Endothelial cell (in vitro differentiated cells): ENCODE measurements at regions not wholly inside any gene's neighbourhood (a gene's known extent, or its start where the extent isn't known, plus 50 kb on each side); places are given as distances from the start of the nearest gene placed in this dataset.
A peak's percentile ranks its signal among the peaks of the same experiment; 100 is the strongest.
"Not testable (repeated sequence)": the region's sequence is repeated elsewhere in the genome, so short reads cannot be mapped to it uniquely, and the experiment has no call there.

ENCODE experiments used
- DNase-seq: peaks from one replicate; pipeline ENCODE4 v3.0.0; 2021; ENCODE audit warnings: low spot score
- H3K27ac Mint-ChIP-seq: one replicate; pipeline ENCODE4 v1.8.0; 2021; ENCODE audit warnings: mixed read lengths, inconsistent platforms; ENCODE audit not compliant: unreplicated experiment
- H3K27me3 Mint-ChIP-seq: one replicate; pipeline ENCODE4 v1.8.0; 2021; ENCODE audit warnings: mild to moderate bottlenecking, moderate library complexity, mixed read lengths, inconsistent platforms; ENCODE audit not compliant: unreplicated experiment
- H3K36me3 Mint-ChIP-seq: one replicate; pipeline ENCODE4 v1.8.0; 2021; ENCODE audit warnings: mild to moderate bottlenecking, low read depth, mixed read lengths, inconsistent platforms; ENCODE audit not compliant: unreplicated experiment
- H3K4me1 Mint-ChIP-seq: one replicate; pipeline ENCODE4 v1.8.0; 2021; ENCODE audit warnings: mild to moderate bottlenecking, mixed read lengths, inconsistent platforms; ENCODE audit not compliant: unreplicated experiment
- H3K4me3 Mint-ChIP-seq: one replicate; pipeline ENCODE4 v1.8.0; 2021; ENCODE audit warnings: mild to moderate bottlenecking, mixed read lengths, inconsistent platforms; ENCODE audit not compliant: unreplicated experiment
- H3K9me3 Mint-ChIP-seq: one replicate; pipeline ENCODE4 v1.8.0; 2021; ENCODE audit warnings: mixed read lengths, inconsistent platforms; ENCODE audit not compliant: unreplicated experiment
- TF ChIP-seq, protein P1 (sequence below): fragments of 200-600 bp; sonication (generic); IDR thresholded peaks from one replicate; pipeline ENCODE4 v1.5.0; 2021; ENCODE audit warnings: antibody characterized with exemption; ENCODE audit not compliant: unreplicated experiment

DNA sequence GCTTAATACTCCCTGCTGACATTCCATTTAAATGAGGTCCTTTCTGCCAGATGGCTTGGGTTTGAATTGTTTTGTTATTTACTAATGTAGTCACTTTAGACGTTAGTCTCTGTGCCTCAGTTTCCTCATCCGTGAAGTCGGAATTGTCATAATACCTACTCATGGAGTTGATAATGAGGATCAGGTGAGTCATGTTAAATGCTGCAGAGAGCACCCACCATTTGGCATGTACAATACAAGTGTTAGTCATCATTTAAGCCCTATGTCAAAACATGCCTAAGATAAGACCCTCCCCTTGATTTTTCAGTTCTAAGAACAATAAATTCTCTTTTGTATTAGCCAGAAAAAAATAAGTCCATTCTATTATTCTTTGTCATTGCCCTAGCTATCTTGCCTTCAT, 534.8 kb upstream of the HTR2C start:
- TF ChIP-seq, protein P1, sequence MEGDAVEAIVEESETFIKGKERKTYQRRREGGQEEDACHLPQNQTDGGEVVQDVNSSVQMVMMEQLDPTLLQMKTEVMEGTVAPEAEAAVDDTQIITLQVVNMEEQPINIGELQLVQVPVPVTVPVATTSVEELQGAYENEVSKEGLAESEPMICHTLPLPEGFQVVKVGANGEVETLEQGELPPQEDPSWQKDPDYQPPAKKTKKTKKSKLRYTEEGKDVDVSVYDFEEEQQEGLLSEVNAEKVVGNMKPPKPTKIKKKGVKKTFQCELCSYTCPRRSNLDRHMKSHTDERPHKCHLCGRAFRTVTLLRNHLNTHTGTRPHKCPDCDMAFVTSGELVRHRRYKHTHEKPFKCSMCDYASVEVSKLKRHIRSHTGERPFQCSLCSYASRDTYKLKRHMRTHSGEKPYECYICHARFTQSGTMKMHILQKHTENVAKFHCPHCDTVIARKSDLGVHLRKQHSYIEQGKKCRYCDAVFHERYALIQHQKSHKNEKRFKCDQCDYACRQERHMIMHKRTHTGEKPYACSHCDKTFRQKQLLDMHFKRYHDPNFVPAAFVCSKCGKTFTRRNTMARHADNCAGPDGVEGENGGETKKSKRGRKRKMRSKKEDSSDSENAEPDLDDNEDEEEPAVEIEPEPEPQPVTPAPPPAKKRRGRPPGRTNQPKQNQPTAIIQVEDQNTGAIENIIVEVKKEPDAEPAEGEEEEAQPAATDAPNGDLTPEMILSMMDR: no peak
- Mint-ChIP-seq H3K4me3 (no peak overlapping the region), H3K4me1 (peaks cover 7% of the 10 kb centered on the region), H3K36me3 (no peaks in the 10 kb centered on the region), H3K27me3 (peaks cover 1% of the 10 kb centered on the region), H3K9me3 (no peaks in the 10 kb centered on the region), H3K27ac (no peak overlapping the region)
- DNase-seq: no peak

DNA sequence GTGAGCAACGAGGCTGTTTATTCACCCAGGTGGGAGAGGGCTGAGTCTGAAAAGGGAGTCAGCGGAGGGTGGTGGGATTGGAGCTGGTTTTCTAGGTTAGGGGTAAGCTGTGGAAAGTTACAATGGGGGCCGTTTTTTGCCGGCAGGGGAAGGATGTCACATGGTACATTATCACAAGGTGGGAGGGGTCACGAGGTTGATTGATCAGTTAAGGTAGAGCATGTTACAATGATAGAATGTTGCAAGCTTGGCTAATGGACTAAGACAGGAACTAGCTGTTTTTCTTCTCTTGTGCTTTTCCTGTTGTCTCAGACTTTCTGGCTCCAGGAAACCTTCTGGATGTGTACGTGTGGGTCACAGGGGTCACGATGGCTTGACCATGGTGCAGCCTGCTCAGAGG, 536.3 kb upstream of the HTR2C start:
- Mint-ChIP-seq H3K36me3 (no peaks in the 10 kb centered on the region), H3K9me3 (no peaks in the 10 kb centered on the region), H3K4me3 (no peak overlapping the region), H3K27me3 (peaks cover 1% of the 10 kb centered on the region), H3K27ac (no peak overlapping the region), H3K4me1 (peaks cover 4% of the 10 kb centered on the region)
- TF ChIP-seq, protein P1: no peak
- DNase-seq: no peak

DNA sequence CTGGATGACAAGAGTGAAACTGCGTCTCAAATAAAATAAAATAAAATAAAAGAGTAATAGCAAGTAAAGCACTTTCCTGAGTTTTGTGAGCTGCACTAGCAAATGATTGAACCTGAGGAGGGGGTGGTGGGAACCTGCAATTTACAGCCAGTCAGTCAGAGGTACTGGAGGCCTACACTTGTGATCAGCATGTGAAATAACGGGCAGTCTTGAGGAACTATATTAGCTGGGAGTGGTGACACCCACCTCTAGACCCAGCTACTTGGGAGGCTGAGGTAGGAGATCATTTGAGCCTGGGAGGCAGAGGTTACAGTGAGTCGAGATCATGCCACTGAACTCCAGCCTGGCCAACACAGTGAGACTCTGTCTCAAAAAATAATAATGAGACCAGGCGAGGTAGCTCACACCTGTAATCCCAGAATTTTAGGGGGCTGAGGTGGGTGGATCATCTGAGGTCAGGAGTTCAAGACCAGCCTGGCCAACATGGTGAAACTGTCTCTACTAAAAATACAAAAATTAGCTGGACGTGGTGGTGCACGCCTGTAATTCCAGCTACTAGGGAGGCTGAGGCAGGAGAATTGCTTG, 537.1 kb upstream of the HTR2C start:
- Mint-ChIP-seq H3K36me3 (no peaks in the 10 kb centered on the region), H3K4me3 (no peak overlapping the region), H3K27me3 (peaks cover 1% of the 10 kb centered on the region), H3K4me1 (peaks cover 8% of the 10 kb centered on the region), H3K27ac (peak overlapping the region; percentile 36), H3K9me3 (no peaks in the 10 kb centered on the region)
- DNase-seq: no peak
- TF ChIP-seq, protein P1: no peak

DNA sequence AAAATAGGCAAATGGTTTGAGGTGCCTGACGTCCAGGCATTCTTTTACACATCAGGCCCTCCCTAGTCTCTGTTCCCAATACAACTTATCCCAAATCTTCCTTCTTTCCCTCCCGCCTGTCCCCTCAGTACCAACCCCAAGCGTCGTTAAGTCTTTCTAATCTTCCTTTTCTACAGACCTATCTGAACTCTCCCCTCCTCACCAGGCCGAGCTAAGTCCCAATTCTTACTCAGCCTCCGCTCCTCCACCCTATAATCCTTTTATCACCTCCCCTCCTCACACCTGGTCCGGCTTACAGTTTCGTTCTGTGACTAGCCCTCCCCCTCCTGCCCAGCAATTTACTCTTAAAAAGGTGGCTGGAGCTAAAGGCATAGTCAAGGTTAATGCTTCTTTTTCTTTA, 542.4 kb upstream of the HTR2C start:
- H3K9me3 Mint-ChIP-seq, H3K27me3 Mint-ChIP-seq, H3K36me3 Mint-ChIP-seq, DNase-seq: not testable (repeated sequence)
- H3K27ac Mint-ChIP-seq: peak overlapping the region; percentile 30
- H3K4me1 Mint-ChIP-seq: peaks cover 19% of the 10 kb centered on the region
- peak overlapping the region; percentile 83 for H3K4me3 Mint-ChIP-seq

DNA sequence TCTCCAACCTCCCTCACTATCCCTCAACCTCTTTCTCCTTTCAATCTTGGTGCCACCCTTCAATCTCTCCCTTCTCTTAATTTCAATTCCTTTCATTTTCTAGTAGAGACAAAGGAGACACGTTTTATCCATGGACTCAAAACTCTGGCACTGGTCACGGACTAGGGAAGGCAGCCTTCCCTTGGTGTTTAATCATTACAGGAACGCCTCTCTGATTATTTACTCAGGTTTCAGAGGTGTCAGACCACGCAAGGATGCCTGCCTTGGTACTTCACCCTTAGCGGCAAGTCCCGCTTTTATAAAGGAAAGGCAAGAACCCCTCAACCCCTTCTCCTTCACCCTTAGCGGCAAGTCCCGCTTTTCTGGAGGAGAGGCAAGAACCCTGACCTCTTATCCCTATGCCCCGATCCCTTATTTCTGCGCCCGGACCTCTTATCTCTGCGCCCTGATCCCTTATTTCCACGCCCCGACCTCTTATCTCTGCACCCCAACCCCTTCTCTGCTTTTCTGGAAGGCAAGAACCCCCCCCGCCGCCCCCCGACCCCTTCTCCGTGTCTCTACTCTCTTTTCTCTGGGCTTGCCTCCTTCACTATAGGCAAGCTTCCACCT, 543.1 kb upstream of the HTR2C start:
- Mint-ChIP-seq H3K4me3 (peak overlapping the region; percentile 83), H3K27ac (peak overlapping the region; percentile 88), H3K4me1 (peaks cover 19% of the 10 kb centered on the region)
- not testable (repeated sequence) for H3K27me3 Mint-ChIP-seq, DNase-seq, H3K9me3 Mint-ChIP-seq, H3K36me3 Mint-ChIP-seq

DNA sequence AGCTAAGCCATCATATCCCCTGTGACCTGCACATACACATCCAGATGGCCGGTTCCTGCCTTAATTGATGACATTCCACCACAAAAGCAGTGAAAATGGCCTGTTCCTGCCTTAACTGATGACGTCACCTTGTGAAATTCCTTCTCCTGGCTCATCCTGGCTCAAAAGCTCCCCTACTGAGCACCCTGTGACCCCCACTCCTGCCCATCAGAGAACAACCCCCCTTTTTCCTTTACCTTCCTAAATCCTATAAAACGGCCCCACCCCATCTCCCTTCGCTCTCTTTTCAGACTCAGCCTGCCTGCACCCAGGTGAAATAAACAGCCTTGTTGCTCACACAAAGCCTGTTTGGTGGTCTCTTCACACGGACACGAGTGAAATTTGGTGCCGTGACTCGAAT, 543.8 kb upstream of the HTR2C start:
- DNase-seq, H3K27me3 Mint-ChIP-seq, H3K36me3 Mint-ChIP-seq, H3K9me3 Mint-ChIP-seq: not testable (repeated sequence)
- Mint-ChIP-seq H3K4me3 (peak overlapping the region; percentile 83), H3K27ac (peak overlapping the region; percentile 88), H3K4me1 (peaks cover 19% of the 10 kb centered on the region)
